ENCODE measurements at regions not wholly inside any gene's neighbourhood (a gene's known extent, or its start where the extent isn't known, plus 50 kb on each side); places are given as distances from the start of the nearest gene placed in this dataset.
A peak's percentile ranks its signal among the peaks of the same experiment; 100 is the strongest.

GRCh38 chr14:71324767-71325272 is 417.6 kb downstream of the PCNX1 start:
- peak; percentile 6 for DNase-seq
- TF ChIP-seq CTCF (IDR thresholded peaks at IDR 0.05; ENCODE audit: low read depth, low read length, missing control alignments): no peak
- Histone ChIP-seq H3K36me3 (replicated peaks) (no peaks in the 10 kb centered on the region), H3K27ac (no peak overlapping the region), H3K27me3 (replicated peaks) (no peaks in the 10 kb centered on the region), H3K4me3 (ENCODE audit: low read depth, low read length) (no peak overlapping the region)
- in situ Hi-C loops (cut with HindIII; ENCODE audit: low pct_ligation_motif_present, low sequenced_read_pairs): no loop called here

- no peaks in the 10 kb centered on the region for H3K27me3 ChIP-seq (replicated peaks)
- H3K27ac ChIP-seq: no peak overlapping the region
- no peaks in the 10 kb centered on the region for H3K36me3 ChIP-seq (replicated peaks)
- DNase-seq: no peak
- H3K4me3 ChIP-seq (ENCODE audit: low read depth, low read length): no peak overlapping the region
- TF ChIP-seq CTCF (IDR thresholded peaks at IDR 0.05; ENCODE audit: low read depth, low read length, missing control alignments): no peak
- in situ Hi-C loops (cut with HindIII; ENCODE audit: low pct_ligation_motif_present, low sequenced_read_pairs): no loop called here
Measured at GRCh38 chr14:71327691-71328090, 420.4 kb downstream of the PCNX1 start.

GRCh38 chr14:71328183-71328582 is 420.9 kb downstream of the PCNX1 start:
- no peak overlapping the region for H3K27ac ChIP-seq
- no peak for TF ChIP-seq CTCF (IDR thresholded peaks at IDR 0.05; ENCODE audit: low read depth, low read length, missing control alignments)
- in situ Hi-C loops (cut with HindIII; ENCODE audit: low pct_ligation_motif_present, low sequenced_read_pairs): no loop called here
- H3K27me3 ChIP-seq (replicated peaks): no peaks in the 10 kb centered on the region
- no peak for DNase-seq
- H3K4me3 ChIP-seq (ENCODE audit: low read depth, low read length): no peak overlapping the region
- H3K36me3 ChIP-seq (replicated peaks): no peaks in the 10 kb centered on the region

GRCh38 chr14:71328954-71329353 is 421.7 kb downstream of the PCNX1 start:
- in situ Hi-C loops (cut with HindIII; ENCODE audit: low pct_ligation_motif_present, low sequenced_read_pairs): no loop called here
- no peak for DNase-seq
- no peak for TF ChIP-seq CTCF (IDR thresholded peaks at IDR 0.05; ENCODE audit: low read depth, low read length, missing control alignments)
- Histone ChIP-seq H3K36me3 (replicated peaks) (no peaks in the 10 kb centered on the region), H3K4me3 (ENCODE audit: low read depth, low read length) (no peak overlapping the region), H3K27ac (no peak overlapping the region), H3K27me3 (replicated peaks) (no peaks in the 10 kb centered on the region)

- in situ Hi-C loops (cut with HindIII; ENCODE audit: low pct_ligation_motif_present, low sequenced_read_pairs): no loop called here
- H3K27me3 ChIP-seq (replicated peaks): no peaks in the 10 kb centered on the region
- no peak overlapping the region for H3K27ac ChIP-seq
- H3K36me3 ChIP-seq (replicated peaks): no peaks in the 10 kb centered on the region
- DNase-seq: no peak
- TF ChIP-seq CTCF (IDR thresholded peaks at IDR 0.05; ENCODE audit: low read depth, low read length, missing control alignments): no peak
- H3K4me3 ChIP-seq (ENCODE audit: low read depth, low read length): no peak overlapping the region
Measured at GRCh38 chr14:71331403-71331802, 424.1 kb downstream of the PCNX1 start.

GRCh38 chr14:71332476-71332875 is 425.2 kb downstream of the PCNX1 start:
- H3K27ac ChIP-seq: no peak overlapping the region

More at GRCh38 chr14:71332476-71332875, 425.2 kb downstream of the PCNX1 start:
- H3K4me3 ChIP-seq (ENCODE audit: low read depth, low read length): no peak overlapping the region
- in situ Hi-C loops (cut with HindIII; ENCODE audit: low pct_ligation_motif_present, low sequenced_read_pairs): no loop called here
- H3K27me3 ChIP-seq (replicated peaks): no peaks in the 10 kb centered on the region
- H3K36me3 ChIP-seq (replicated peaks): no peaks in the 10 kb centered on the region
- no peak for DNase-seq
- no peak for TF ChIP-seq CTCF (IDR thresholded peaks at IDR 0.05; ENCODE audit: low read depth, low read length, missing control alignments)

All from brain microvascular endothelial cell (primary cell).